ENCODE measurements at regions not wholly inside any gene's neighbourhood (a gene's known extent, or its start where the extent isn't known, plus 50 kb on each side); places are given as distances from the start of the nearest gene placed in this dataset.
"Not testable (repeated sequence)": the region's sequence is repeated elsewhere in the genome, so short reads cannot be mapped to it uniquely, and the experiment has no call there.

DNA sequence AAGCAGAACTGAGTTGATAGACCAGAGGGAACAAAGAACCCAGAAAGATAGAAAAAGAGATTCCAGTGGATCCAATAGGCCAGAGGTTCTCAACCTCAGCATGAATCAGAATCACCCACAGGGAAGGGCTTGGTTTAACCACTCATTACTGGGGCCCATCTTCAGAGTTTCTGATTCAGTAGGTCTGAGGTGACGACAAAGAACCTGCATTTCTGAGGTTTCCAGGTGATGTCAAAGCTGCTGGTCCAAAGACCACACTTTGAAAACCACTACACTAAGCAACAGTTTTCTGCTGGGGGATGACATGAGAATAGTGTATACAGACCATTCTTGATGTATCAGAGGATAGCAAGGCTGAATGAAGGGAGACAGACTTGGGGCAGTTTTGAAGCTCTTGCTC lies 81.5 kb upstream of the FOXN2 start:
- H3K4me3 ChIP-seq (ENCODE audit: control insufficient read depth, low read depth, low read length) = no peak overlapping the region
- DNase-seq (ENCODE audit: low read depth) = no peak
- TF ChIP-seq, protein P1, sequence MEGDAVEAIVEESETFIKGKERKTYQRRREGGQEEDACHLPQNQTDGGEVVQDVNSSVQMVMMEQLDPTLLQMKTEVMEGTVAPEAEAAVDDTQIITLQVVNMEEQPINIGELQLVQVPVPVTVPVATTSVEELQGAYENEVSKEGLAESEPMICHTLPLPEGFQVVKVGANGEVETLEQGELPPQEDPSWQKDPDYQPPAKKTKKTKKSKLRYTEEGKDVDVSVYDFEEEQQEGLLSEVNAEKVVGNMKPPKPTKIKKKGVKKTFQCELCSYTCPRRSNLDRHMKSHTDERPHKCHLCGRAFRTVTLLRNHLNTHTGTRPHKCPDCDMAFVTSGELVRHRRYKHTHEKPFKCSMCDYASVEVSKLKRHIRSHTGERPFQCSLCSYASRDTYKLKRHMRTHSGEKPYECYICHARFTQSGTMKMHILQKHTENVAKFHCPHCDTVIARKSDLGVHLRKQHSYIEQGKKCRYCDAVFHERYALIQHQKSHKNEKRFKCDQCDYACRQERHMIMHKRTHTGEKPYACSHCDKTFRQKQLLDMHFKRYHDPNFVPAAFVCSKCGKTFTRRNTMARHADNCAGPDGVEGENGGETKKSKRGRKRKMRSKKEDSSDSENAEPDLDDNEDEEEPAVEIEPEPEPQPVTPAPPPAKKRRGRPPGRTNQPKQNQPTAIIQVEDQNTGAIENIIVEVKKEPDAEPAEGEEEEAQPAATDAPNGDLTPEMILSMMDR (conservative IDR thresholded peaks at IDR 0.05; ENCODE audit: control insufficient read depth, insufficient read depth, low read depth, low read length) = no peak

- not testable (repeated sequence) for H3K4me3 ChIP-seq (ENCODE audit: control insufficient read depth, low read depth, low read length); DNase-seq (ENCODE audit: low read depth)
These were observed 80.7 kb upstream of the FOXN2 start for GRCh38 chr2:48233824-48234223.

GRCh38 chr2:48235076-48235475 lies 79.4 kb upstream of the FOXN2 start:
- TF ChIP-seq, protein P1 (conservative IDR thresholded peaks at IDR 0.05; ENCODE audit: control insufficient read depth, insufficient read depth, low read depth, low read length) = no peak
- no peak for DNase-seq (ENCODE audit: low read depth)
- no peak overlapping the region for H3K4me3 ChIP-seq (ENCODE audit: control insufficient read depth, low read depth, low read length)

DNA sequence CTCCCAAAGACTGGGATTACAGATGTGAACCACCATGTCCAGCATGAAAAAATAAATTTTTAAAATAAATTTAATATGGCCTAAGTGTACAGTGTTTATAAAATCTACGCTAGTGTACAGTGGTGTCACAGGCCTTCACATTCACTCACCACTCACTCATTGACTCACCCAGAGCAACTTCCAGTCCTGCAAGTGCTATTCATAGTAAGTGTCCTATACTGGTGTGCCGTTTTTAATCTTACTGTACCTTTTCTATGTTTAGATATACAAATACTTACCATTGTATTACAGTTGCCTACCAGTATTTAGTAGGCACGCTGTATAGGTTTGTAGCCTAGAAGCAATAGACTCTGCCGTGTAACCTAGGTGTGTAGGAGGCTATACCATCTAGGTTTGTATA lies 76.1 kb upstream of the FOXN2 start:
- TF ChIP-seq, protein P1 (conservative IDR thresholded peaks at IDR 0.05; ENCODE audit: control insufficient read depth, insufficient read depth, low read depth, low read length) = no peak
- no peak for DNase-seq (ENCODE audit: low read depth)

DNA sequence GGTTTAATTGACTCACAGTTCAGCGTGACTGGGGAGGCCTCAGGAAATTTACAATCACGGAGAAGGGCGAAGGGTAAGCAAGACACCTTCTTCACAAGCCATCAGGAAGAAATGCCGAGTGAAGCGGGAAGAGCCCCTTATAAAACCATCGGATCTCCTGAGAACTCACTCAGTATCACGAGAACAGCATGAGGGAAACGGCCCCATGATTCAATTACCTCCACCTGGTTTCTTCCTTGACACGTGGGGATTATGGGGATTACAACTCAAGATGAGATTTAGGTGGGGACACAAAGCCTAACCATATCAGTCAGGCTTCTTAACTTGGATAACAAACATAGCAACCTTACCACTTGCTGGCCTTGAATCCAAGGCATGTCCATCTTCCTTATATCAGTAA lies 73.6 kb upstream of the FOXN2 start:
- H3K4me3 ChIP-seq (ENCODE audit: control insufficient read depth, low read depth, low read length) = no peak overlapping the region
- TF ChIP-seq, protein P1 (conservative IDR thresholded peaks at IDR 0.05; ENCODE audit: control insufficient read depth, insufficient read depth, low read depth, low read length) = no peak
- no peak for DNase-seq (ENCODE audit: low read depth)

More for the DNA sequence above, 76.1 kb upstream of the FOXN2 start:
- no peak overlapping the region for H3K4me3 ChIP-seq (ENCODE audit: control insufficient read depth, low read depth, low read length)

GRCh38 chr2:48247206-48247605 lies 67.3 kb upstream of the FOXN2 start:
- TF ChIP-seq, protein P1 (conservative IDR thresholded peaks at IDR 0.05; ENCODE audit: control insufficient read depth, insufficient read depth, low read depth, low read length) = no peak
- peak; percentile 6 for DNase-seq (ENCODE audit: low read depth)
- H3K4me3 ChIP-seq (ENCODE audit: control insufficient read depth, low read depth, low read length) = no peak overlapping the region

- H3K4me3 ChIP-seq (ENCODE audit: control insufficient read depth, low read depth, low read length) = no peak overlapping the region
- TF ChIP-seq, protein P1 (conservative IDR thresholded peaks at IDR 0.05; ENCODE audit: control insufficient read depth, insufficient read depth, low read depth, low read length) = no peak
- DNase-seq (ENCODE audit: low read depth) = peak; percentile 91
These were observed 66.1 kb upstream of the FOXN2 start for GRCh38 chr2:48248251-48248933.

Measured in fibroblast of mammary gland (primary cell).